Spleen (tissue), 11 donors: ENCODE measurements at regions not wholly inside any gene's neighbourhood (a gene's known extent, or its start where the extent isn't known, plus 50 kb on each side); places are given as distances from the start of the nearest gene placed in this dataset.

Experiments
- DNase-seq: peaks from one replicate; pipeline ENCODE4 v3.0.0-alpha.2; 2020
- H3K27ac ChIP-seq, 8 donors: fragments of 200-600 bp; sonication (generic) in 7 of 8; 1 replicate in 4 of 8; 2 replicates in 4 of 8; pipeline versions ENCODE4 v1.5.0 to v1.8.0; 2016 to 2021; ENCODE audit warnings: inconsistent platforms in 4 of 8, mild to moderate bottlenecking in 4 of 8, moderate library complexity in 1 of 8
- H3K27me3 ChIP-seq, 7 donors: fragments of 200-600 bp; sonication (generic) in 6 of 7; replicated peaks in 1 of 7; 1 replicate in 4 of 7; 2 replicates in 3 of 7; pipeline versions ENCODE4 v1.5.0 to v1.8.0; 2016 to 2021; ENCODE audit warnings: inconsistent platforms in 3 of 7, mild to moderate bottlenecking in 1 of 7
- H3K36me3 ChIP-seq, 6 donors: fragments of 200-600 bp; sonication (generic) in 5 of 6; 1 replicate in 4 of 6; 2 replicates in 2 of 6; pipeline versions ENCODE4 v1.5.0 to v1.8.0; 2016 to 2021; ENCODE audit warnings: inconsistent platforms in 2 of 6
- H3K4me1 ChIP-seq, 6 donors: fragments of 200-600 bp; sonication (generic) in 5 of 6; 1 replicate in 3 of 6; 2 replicates in 3 of 6; pipeline versions ENCODE4 v1.5.0 to v1.8.0; 2016 to 2021; ENCODE audit warnings: inconsistent platforms in 3 of 6
- H3K4me3 ChIP-seq, 8 donors: fragments of 200-600 bp; sonication (generic) in 7 of 8; 1 replicate in 4 of 8; 2 replicates in 4 of 8; pipeline versions ENCODE4 v1.5.0 to v1.8.0; 2016 to 2021; ENCODE audit warnings: inconsistent platforms in 4 of 8, mild to moderate bottlenecking in 4 of 8, moderate library complexity in 2 of 8
- H3K9me3 ChIP-seq, 8 donors: fragments of 200-600 bp; sonication (generic) in 7 of 8; 1 replicate in 4 of 8; 2 replicates in 4 of 8; pipeline versions ENCODE4 v1.5.0 to v1.8.0; 2016 to 2021; ENCODE audit warnings: inconsistent platforms in 4 of 8
- POLR2A ChIP-seq, 3 donors: fragments of 450-650 bp; IDR thresholded peaks; one replicate each; pipeline ENCODE4 v1.5.1; 2017; ENCODE audit warnings: antibody characterized with exemption in 3 of 3, mild to moderate bottlenecking in 1 of 3
- POLR2AphosphoS5 ChIP-seq, 3 donors: sonication (generic); formaldehyde crosslinking; IDR thresholded peaks; one replicate each; pipeline ENCODE4 v1.5.1; 2017; ENCODE audit warnings: antibody characterized with exemption in 3 of 3
- WGBS, 5 donors: extraction: QIAGEN DNeasy Blood & Tissue Kit in 3 of 5; methylation state at CpG; one replicate each; pipeline versions ENCODE4 v1.1.5 to v1.1.7; 2013 to 2018; 5-methylcytosine and 5-hydroxymethylcytosine counted together
- intact Hi-C: fragments of 100-400 bp; cut with DNase I; formaldehyde crosslinking; loops from one replicate; pipeline ENCODE4 v1.15.0; 2023; ENCODE audit warnings: low total_unique reads
- TF ChIP-seq, protein P1 (sequence below), 11 experiments: fragments of 200-600 bp in 7 of 11; fragments of 450-650 bp in 4 of 11; sonication (generic) in 4 of 11; IDR thresholded peaks in 8 of 11; conservative IDR thresholded peaks in 3 of 11; 1 replicate in 7 of 11; 2 replicates in 4 of 11; pipeline versions ENCODE4 v1.4.0 to v1.8.0; 2016 to 2021; ENCODE audit warnings: antibody characterized with exemption in 11 of 11, inconsistent platforms in 4 of 11, mild to moderate bottlenecking in 1 of 11
- donor health status: healthy with polysubstance abuse.
- donor health status: DM: no; HTN: no; CAD: no; lungs with moderate emphysema.
- donor health status: DM: no; HTN: no; CAD: no.
- donor health status: Bipolar disorder and iron deficiency.
- donor health status: healthy.
- donor health status: DM: no; HTN: no; CAD: no.
- donor health status: DM: yes; HTN: yes; CAD: no.

DNA sequence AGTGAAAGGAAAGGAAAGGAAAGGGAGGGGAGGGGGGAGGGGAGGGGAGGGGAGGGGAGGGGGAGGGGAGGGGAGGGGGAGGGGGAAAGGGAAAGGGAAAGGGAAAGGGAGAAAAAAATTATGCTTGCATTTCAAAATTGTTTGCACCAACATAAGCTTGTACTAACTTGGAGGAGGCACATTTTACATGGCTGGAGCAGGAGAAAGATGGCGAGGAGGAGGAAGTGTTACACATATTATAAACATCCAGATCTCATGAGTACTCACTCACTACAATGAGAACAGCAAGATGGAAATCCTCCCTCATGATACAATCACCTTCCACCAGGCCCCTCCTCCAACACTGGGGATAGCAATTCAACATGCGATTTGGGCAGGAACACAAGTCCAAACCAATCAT lies 660.2 kb upstream of the CDH2 start:
- TF ChIP-seq, protein P1, sequence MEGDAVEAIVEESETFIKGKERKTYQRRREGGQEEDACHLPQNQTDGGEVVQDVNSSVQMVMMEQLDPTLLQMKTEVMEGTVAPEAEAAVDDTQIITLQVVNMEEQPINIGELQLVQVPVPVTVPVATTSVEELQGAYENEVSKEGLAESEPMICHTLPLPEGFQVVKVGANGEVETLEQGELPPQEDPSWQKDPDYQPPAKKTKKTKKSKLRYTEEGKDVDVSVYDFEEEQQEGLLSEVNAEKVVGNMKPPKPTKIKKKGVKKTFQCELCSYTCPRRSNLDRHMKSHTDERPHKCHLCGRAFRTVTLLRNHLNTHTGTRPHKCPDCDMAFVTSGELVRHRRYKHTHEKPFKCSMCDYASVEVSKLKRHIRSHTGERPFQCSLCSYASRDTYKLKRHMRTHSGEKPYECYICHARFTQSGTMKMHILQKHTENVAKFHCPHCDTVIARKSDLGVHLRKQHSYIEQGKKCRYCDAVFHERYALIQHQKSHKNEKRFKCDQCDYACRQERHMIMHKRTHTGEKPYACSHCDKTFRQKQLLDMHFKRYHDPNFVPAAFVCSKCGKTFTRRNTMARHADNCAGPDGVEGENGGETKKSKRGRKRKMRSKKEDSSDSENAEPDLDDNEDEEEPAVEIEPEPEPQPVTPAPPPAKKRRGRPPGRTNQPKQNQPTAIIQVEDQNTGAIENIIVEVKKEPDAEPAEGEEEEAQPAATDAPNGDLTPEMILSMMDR (IDR thresholded peaks at IDR 0.05 in 8 of 11, conservative IDR thresholded peaks at IDR 0.05 in 3 of 11) = no peak
- H3K36me3 ChIP-seq = no peaks in the 10 kb centered on the region
- DNase-seq = no peak
- no peaks in the 10 kb centered on the region for H3K27me3 ChIP-seq
- H3K4me3 ChIP-seq = no peak overlapping the region
- WGBS, 5 donors = 71 to 91% (median 75%) methylated on average over 2 of the region's 2 CpGs
- intact Hi-C loops = no loop called here
- no peaks in the 10 kb centered on the region for H3K4me1 ChIP-seq
- H3K9me3 ChIP-seq = peaks cover 0 to 8% (median 0%) of the 10 kb centered on the region in 8 donors
- H3K27ac ChIP-seq = no peak overlapping the region

DNA sequence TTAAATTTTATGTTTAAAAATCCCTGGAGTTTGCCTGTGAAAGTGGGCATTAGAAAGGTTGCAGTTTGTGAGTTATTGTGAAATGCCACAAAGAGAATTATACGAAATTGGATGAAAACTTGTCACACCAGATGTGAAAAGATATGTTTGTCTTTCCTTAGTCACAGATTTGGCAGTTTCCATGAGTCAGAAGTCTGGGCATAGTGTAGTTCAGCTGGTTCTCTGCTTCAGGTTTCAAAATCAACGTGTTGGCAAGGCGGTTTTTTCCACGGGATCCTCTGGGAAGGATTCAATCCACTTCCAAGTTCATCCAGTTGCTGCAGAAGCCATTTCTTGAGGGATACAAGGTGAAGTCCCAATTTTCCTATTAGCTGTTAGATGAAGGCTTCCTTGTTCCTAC lies 658.0 kb upstream of the CDH2 start:
- Histone ChIP-seq H3K4me3 (no peak overlapping the region), H3K4me1 (no peaks in the 10 kb centered on the region), H3K27me3 (no peaks in the 10 kb centered on the region), H3K36me3 (no peaks in the 10 kb centered on the region), H3K27ac (no peak overlapping the region), H3K9me3 (peaks cover 0 to 8% (median 0%) of the 10 kb centered on the region in 8 donors)
- no peak for DNase-seq
- intact Hi-C loops = no loop called here
- WGBS, 5 donors = 78 to 91% (median 86%) methylated on average over 4 of the region's 4 CpGs
- TF ChIP-seq POLR2A (IDR thresholded peaks at IDR 0.05) (no peak), POLR2AphosphoS5 (IDR thresholded peaks at IDR 0.05) (no peak)
- TF ChIP-seq, protein P1 (IDR thresholded peaks at IDR 0.05 in 8 of 11, conservative IDR thresholded peaks at IDR 0.05 in 3 of 11) = no peak

DNA sequence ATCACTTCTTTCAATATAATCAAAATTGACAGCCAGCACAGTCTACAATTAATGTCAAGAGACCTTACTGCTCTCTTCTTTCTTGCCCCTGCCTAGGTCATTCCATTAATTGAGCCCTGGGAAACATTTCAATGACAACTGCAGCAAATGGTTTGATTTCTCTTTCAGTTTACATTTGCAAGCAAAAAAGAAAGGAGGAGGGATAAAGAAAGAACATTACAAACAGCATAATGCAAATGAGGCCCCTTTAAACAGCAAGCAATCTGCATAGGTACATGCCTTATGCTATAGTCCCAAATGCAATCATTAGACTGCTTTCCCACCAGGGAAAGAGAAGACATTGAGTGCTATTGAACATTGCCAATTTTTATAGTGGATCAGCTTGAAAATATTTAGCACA lies 655.0 kb upstream of the CDH2 start:
- intact Hi-C loops = no loop called here
- TF ChIP-seq POLR2A (IDR thresholded peaks at IDR 0.05) (no peak), POLR2AphosphoS5 (IDR thresholded peaks at IDR 0.05) (no peak)
- TF ChIP-seq, protein P1 (IDR thresholded peaks at IDR 0.05 in 8 of 11, conservative IDR thresholded peaks at IDR 0.05 in 3 of 11) = no peak
- no peak overlapping the region for H3K27ac ChIP-seq
- no peaks in the 10 kb centered on the region for H3K9me3 ChIP-seq
- H3K4me1 ChIP-seq = no peaks in the 10 kb centered on the region
- no peak overlapping the region for H3K4me3 ChIP-seq
- no peak for DNase-seq
- no peaks in the 10 kb centered on the region for H3K36me3 ChIP-seq
- no peaks in the 10 kb centered on the region for H3K27me3 ChIP-seq

GRCh38 chr18:28831476-28831875 lies 654.5 kb upstream of the CDH2 start:
- no peak overlapping the region for H3K4me3 ChIP-seq
- intact Hi-C loops = no loop called here
- TF ChIP-seq POLR2AphosphoS5 (IDR thresholded peaks at IDR 0.05) (no peak), POLR2A (IDR thresholded peaks at IDR 0.05) (no peak)
- TF ChIP-seq, protein P1 (IDR thresholded peaks at IDR 0.05 in 8 of 11, conservative IDR thresholded peaks at IDR 0.05 in 3 of 11) = no peak

More at GRCh38 chr18:28831476-28831875, 654.5 kb upstream of the CDH2 start:
- no peaks in the 10 kb centered on the region for H3K27me3 ChIP-seq
- no peaks in the 10 kb centered on the region for H3K36me3 ChIP-seq
- no peaks in the 10 kb centered on the region for H3K9me3 ChIP-seq
- H3K27ac ChIP-seq = no peak overlapping the region
- DNase-seq = no peak
- no peaks in the 10 kb centered on the region for H3K4me1 ChIP-seq
